Kidney (tissue), 13 donors: ENCODE measurements at regions not wholly inside any gene's neighbourhood (a gene's known extent, or its start where the extent isn't known, plus 50 kb on each side); places are given as distances from the start of the nearest gene placed in this dataset.

Experiments
- DNase-seq, 5 donors: peaks; one replicate each; pipeline ENCODE4 v3.0.0-alpha.2; 2013 to 2020
- FAIRE-seq: peaks from 2 replicates; lab custom pipeline; 2012; peaks lifted over from hg19 to GRCh38; lab: Jason Lieb, UNC
- H3K27ac ChIP-seq, 2 donors: one replicate each; pipeline ENCODE4 v1.7.0; 2013; ENCODE audit warnings: low read depth in 2 of 2, low read length in 2 of 2, inconsistent platforms in 1 of 2
- H3K27me3 ChIP-seq: one replicate; pipeline ENCODE4 v1.7.1; 2013; ENCODE audit warnings: low read length, inconsistent platforms; ENCODE audit not compliant: control insufficient read depth, insufficient read depth
- H3K36me3 ChIP-seq, 3 donors: one replicate each; pipeline versions ENCODE4 v1.7.0 to v1.7.1; 2013; ENCODE audit warnings: low read length in 3 of 3, control low read depth in 1 of 3, inconsistent platforms in 1 of 3; ENCODE audit not compliant: insufficient read depth in 3 of 3, control insufficient read depth in 2 of 3
- H3K4me1 ChIP-seq, 3 donors: one replicate each; pipeline versions ENCODE4 v1.7.0 to v1.7.1; 2013; ENCODE audit warnings: low read length in 3 of 3, inconsistent platforms in 1 of 3, low read depth in 1 of 3; ENCODE audit not compliant: control insufficient read depth in 2 of 3, insufficient read depth in 2 of 3
- H3K4me3 ChIP-seq, 3 donors: one replicate each; pipeline versions ENCODE4 v1.7.0 to v1.8.1; 2013; ENCODE audit warnings: low read length in 3 of 3, control low read depth in 1 of 3, inconsistent platforms in 1 of 3
- H3K9ac ChIP-seq, 3 donors: one replicate each; pipeline versions ENCODE4 v1.7.0 to v1.7.1; 2013; ENCODE audit warnings: low read length in 3 of 3, control low read depth in 1 of 3, inconsistent platforms in 1 of 3
- H3K9me3 ChIP-seq, 3 donors: one replicate each; pipeline versions ENCODE4 v1.7.0 to v1.7.1; 2013; ENCODE audit warnings: low read length in 3 of 3, control low read depth in 1 of 3, inconsistent platforms in 1 of 3; ENCODE audit not compliant: control insufficient read depth in 2 of 3, insufficient read depth in 1 of 3
- intact Hi-C: fragments of 100-400 bp; cut with DNase I; formaldehyde crosslinking; loops from one replicate; pipeline ENCODE4 v1.11.1; 2022
- TF ChIP-seq, protein P1 (sequence below): IDR thresholded peaks from 3 replicates; pipeline ENCODE4 v1.5.1; 2012; ENCODE audit warnings: mild to moderate bottlenecking, moderate library complexity, borderline replicate concordance; ENCODE audit not compliant: insufficient read depth; ENCODE audit errors: extremely low read depth
- donor health status: control.
- donor health status: control.
- donor health status: control.
- donor health status: control.
- donor health status: control.
- donor health status: DM: yes; HTN: yes; CAD: no.
- donor health status: Normal renal cell carcinoma (clear cell type).

DNA sequence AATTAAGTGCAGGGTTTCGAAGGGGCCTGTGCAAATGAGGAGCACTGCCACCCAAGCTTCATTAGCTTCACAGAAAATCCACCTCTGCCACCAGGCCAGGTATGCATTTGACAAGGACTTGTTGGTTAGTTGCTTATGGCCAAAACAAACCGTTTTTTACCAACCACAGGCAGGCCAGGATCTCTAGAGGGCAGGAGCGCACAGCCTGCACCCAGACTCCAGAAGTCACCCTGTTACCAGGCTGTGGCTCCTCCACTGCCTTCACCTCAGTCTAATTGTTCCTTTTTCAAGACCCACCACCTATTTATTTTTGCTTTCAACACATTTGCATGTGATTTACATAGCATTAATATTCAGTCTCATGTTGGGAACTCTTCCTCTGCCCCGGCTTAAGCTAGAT lies 78.3 kb upstream of the HSPA9 start:
- intact Hi-C loops = no loop called here
- Histone ChIP-seq H3K4me3 (no peak overlapping the region), H3K27ac (no peak overlapping the region), H3K27me3 (no peaks in the 10 kb centered on the region), H3K9me3 (no peaks in the 10 kb centered on the region), H3K9ac (no peak overlapping the region), H3K36me3 (no peaks in the 10 kb centered on the region), H3K4me1 (no peaks in the 10 kb centered on the region)
- DNase-seq (peak in 1 of 5 donors; percentile 7), FAIRE-seq (no peak)
- TF ChIP-seq, protein P1, sequence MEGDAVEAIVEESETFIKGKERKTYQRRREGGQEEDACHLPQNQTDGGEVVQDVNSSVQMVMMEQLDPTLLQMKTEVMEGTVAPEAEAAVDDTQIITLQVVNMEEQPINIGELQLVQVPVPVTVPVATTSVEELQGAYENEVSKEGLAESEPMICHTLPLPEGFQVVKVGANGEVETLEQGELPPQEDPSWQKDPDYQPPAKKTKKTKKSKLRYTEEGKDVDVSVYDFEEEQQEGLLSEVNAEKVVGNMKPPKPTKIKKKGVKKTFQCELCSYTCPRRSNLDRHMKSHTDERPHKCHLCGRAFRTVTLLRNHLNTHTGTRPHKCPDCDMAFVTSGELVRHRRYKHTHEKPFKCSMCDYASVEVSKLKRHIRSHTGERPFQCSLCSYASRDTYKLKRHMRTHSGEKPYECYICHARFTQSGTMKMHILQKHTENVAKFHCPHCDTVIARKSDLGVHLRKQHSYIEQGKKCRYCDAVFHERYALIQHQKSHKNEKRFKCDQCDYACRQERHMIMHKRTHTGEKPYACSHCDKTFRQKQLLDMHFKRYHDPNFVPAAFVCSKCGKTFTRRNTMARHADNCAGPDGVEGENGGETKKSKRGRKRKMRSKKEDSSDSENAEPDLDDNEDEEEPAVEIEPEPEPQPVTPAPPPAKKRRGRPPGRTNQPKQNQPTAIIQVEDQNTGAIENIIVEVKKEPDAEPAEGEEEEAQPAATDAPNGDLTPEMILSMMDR = no peak

- no peaks in the 10 kb centered on the region for H3K36me3 ChIP-seq
- no peaks in the 10 kb centered on the region for H3K4me1 ChIP-seq
- H3K4me3 ChIP-seq = no peak overlapping the region
- DNase-seq = no peak
- TF ChIP-seq, protein P1 = no peak
- H3K27ac ChIP-seq = no peak overlapping the region
- intact Hi-C loops = no loop called here
- H3K9ac ChIP-seq = no peak overlapping the region
- H3K27me3 ChIP-seq = no peaks in the 10 kb centered on the region
- FAIRE-seq = no peak
- no peaks in the 10 kb centered on the region for H3K9me3 ChIP-seq
Observed at GRCh38 chr5:138651767-138652117, 76.5 kb upstream of the HSPA9 start.

DNA sequence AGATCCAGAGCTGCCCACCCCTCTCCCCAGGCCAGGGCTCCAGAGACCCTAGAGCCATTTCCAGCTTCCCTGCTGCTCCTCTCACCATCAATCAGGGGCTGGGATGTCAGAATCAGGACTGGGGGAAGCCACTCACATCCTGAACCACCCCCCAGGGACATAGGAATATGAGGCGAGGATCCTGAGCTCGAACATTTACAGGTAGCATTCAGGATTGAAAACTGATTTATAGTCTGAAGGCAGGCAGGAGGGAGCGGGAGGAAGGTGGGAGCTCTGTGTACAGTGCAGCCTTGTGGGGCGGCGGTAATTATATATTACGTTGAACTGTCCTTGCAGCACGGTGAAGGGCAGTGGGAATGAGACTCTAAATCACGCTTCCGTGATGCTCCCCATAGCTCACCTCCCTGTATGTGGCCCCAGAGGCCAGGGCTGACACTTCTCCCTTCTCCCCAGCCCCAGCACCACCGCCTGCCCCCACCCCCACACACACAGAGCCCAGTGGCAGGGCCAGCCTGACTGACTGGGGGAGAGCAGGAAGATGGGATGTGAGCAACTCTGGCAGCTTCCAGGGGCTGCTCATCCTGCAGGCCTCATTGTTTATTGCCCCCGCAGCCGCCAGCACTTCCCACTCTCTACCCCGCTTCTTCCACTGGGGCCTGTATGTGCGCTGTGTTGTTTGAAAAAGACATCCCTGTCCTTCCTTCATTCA lies 76.0 kb upstream of the HSPA9 start:
- Histone ChIP-seq H3K9me3 (no peaks in the 10 kb centered on the region), H3K4me3 (no peak overlapping the region), H3K9ac (no peak overlapping the region), H3K36me3 (no peaks in the 10 kb centered on the region), H3K27ac (no peak overlapping the region), H3K27me3 (no peaks in the 10 kb centered on the region), H3K4me1 (no peaks in the 10 kb centered on the region)
- FAIRE-seq (no peak), DNase-seq (peak; percentile 33 to 80 (median 64))
- intact Hi-C loops = no loop called here
- TF ChIP-seq, protein P1 = no peak

DNA sequence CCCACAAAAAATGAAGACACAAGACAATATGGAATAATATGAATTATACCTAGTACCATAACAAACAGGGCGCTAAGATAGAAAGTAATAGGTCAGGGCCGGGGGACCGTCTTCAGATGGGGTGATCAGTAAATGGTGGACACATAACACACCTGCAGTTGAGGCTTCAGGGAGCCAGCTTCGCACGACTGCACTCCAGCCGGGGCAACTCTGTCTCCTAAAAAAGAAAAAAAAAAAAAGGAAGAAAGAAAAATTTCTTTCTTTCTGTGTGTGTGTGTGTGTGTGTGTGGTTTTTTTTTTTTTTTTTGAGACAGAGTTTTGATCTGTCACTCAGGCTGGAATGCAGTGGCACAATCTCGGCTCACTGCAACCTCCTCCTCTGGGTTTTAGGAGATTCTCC lies 75.0 kb upstream of the HSPA9 start:
- H3K36me3 ChIP-seq = no peaks in the 10 kb centered on the region
- H3K4me3 ChIP-seq = no peak overlapping the region
- H3K9ac ChIP-seq = no peak overlapping the region
- intact Hi-C loops = no loop called here
- H3K27me3 ChIP-seq = no peaks in the 10 kb centered on the region
- no peaks in the 10 kb centered on the region for H3K4me1 ChIP-seq
- TF ChIP-seq, protein P1 = no peak
- no peak for FAIRE-seq
- no peak overlapping the region for H3K27ac ChIP-seq
- no peaks in the 10 kb centered on the region for H3K9me3 ChIP-seq
- peak in 1 of 5 donors; percentile 29 for DNase-seq
